Cardiac muscle cell (in vitro differentiated cells and primary cell): ENCODE measurements at regions not wholly inside any gene's neighbourhood (a gene's known extent, or its start where the extent isn't known, plus 50 kb on each side); places are given as distances from the start of the nearest gene placed in this dataset.
"Not testable (repeated sequence)": the region's sequence is repeated elsewhere in the genome, so short reads cannot be mapped to it uniquely, and the experiment has no call there.

ENCODE experiments used
- DNase-seq, 2 donors: peaks; one replicate each; pipeline versions ENCODE4 v3.0.0 to v3.0.0-alpha.2; 2010 to 2017; ENCODE audit warnings: low read depth in 1 of 2, low spot score in 1 of 2
- H3K27ac ChIP-seq: fragments of 200-600 bp; sonication (generic); 2 replicates; pipeline ENCODE4 v1.5.1; 2016
- H3K27me3 ChIP-seq: fragments of 200-600 bp; sonication (generic); 2 replicates; pipeline ENCODE4 v1.6.0; 2016; ENCODE audit warnings: control low read depth
- H3K36me3 ChIP-seq: fragments of 200-600 bp; sonication (generic); 2 replicates; pipeline ENCODE4 v1.5.1; 2016; ENCODE audit warnings: control low read depth
- H3K4me1 ChIP-seq: fragments of 200-600 bp; sonication (generic); 2 replicates; pipeline ENCODE4 v1.8.1; 2017; ENCODE audit warnings: low read depth, mild to moderate bottlenecking, mixed run types
- H3K4me3 ChIP-seq: fragments of 200-600 bp; sonication (generic); 2 replicates; pipeline ENCODE4 v1.5.1; 2016; ENCODE audit warnings: mild to moderate bottlenecking
- H3K9me3 ChIP-seq: fragments of 200-600 bp; sonication (generic); 2 replicates; pipeline ENCODE4 v1.5.1; 2017; ENCODE audit warnings: low read depth, mild to moderate bottlenecking, control low read depth
- TF ChIP-seq, protein P1 (sequence below): IDR thresholded peaks from 2 replicates; pipeline ENCODE4 v1.5.1; 2012; ENCODE audit warnings: low read depth, mild to moderate bottlenecking, low read length

DNA sequence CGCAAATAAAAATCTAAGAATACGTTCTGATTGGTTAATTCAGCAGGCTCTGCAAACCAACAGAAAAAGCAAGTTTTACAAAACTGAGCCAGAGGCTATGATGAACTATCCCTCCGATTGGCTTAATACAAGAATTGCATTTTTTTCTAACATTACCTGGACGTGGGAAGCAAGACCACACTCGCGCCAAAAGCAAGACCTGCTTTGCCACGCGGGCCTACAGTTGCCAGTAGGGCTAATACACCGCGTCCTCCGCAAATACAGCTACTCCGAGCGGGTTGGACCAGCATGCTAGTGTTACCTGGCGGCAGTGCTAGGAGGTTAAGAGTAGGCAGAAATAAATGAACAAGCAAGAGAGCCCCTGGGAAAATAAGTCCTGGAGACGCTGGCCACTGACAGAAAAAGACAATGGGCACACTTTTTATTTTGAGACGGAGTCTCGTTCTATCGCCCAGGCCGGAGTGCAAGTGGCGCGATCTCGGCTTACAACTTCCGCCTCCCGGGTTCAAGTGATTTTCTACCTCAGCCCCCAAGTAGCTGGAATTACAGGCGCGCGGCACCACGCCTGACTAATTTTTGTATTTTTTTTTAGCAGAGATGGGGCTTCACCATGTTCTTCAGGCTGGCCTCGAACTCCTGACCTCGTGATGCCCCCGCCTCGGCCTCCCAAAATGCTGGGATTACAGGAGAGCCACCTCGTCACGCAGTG lies 131.9 kb upstream of the BTN3A2 start:
- DNase-seq = peak in 1 of 2 donors; percentile 82
- H3K4me3 ChIP-seq = peak overlapping the region; percentile 45
- no peak overlapping the region for H3K27ac ChIP-seq

DNA sequence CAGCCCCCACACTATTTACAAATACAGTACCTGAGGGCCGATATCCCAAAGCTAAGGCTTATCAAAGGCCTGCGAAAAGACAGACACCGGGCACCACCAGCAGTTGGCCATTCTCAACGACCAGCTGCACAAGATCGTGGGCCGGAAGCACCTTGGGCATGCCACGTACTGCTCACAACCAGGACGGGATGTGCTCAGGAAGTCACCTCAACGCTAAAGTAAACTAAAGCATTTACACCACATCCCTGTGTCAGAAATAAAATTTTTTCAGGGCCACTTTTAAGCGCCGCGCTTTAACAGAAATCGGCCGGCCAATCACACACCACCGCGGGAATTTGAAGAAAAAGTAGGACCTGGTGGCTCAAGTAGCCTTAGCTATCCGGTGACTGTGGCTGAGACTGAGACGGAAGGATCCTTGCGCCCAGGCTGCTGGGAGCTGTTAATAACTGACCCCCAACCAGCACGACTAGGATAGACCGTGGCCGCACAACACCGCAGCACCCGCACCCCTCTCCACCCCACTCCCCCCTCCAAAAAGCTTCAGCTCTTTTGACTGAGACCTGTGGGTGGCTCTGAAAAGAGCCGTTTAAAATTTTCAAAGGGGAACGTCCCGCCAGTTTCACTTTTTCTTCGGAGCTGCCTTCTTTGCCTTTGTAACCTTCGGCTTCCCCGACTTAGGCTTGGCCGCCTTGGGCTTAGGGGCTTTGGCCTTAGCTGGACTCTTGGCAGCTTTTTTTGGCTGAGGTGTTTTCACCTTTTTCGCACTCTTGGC lies 131.2 kb upstream of the BTN3A2 start:
- H3K27me3 ChIP-seq = no peaks in the 10 kb centered on the region
- DNase-seq = peak; percentile 54 to 68
- TF ChIP-seq, protein P1, sequence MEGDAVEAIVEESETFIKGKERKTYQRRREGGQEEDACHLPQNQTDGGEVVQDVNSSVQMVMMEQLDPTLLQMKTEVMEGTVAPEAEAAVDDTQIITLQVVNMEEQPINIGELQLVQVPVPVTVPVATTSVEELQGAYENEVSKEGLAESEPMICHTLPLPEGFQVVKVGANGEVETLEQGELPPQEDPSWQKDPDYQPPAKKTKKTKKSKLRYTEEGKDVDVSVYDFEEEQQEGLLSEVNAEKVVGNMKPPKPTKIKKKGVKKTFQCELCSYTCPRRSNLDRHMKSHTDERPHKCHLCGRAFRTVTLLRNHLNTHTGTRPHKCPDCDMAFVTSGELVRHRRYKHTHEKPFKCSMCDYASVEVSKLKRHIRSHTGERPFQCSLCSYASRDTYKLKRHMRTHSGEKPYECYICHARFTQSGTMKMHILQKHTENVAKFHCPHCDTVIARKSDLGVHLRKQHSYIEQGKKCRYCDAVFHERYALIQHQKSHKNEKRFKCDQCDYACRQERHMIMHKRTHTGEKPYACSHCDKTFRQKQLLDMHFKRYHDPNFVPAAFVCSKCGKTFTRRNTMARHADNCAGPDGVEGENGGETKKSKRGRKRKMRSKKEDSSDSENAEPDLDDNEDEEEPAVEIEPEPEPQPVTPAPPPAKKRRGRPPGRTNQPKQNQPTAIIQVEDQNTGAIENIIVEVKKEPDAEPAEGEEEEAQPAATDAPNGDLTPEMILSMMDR = no peak
- H3K36me3 ChIP-seq = no peaks in the 10 kb centered on the region
- H3K4me3 ChIP-seq = peak overlapping the region; percentile 45
- H3K9me3 ChIP-seq = no peaks in the 10 kb centered on the region
- peaks cover 10% of the 10 kb centered on the region for H3K4me1 ChIP-seq
- H3K27ac ChIP-seq = peak overlapping the region; percentile 0

More for the DNA sequence above, 131.9 kb upstream of the BTN3A2 start:
- Histone ChIP-seq H3K27me3 (no peaks in the 10 kb centered on the region), H3K9me3 (no peaks in the 10 kb centered on the region), H3K4me1 (peaks cover 10% of the 10 kb centered on the region), H3K36me3 (no peaks in the 10 kb centered on the region)
- TF ChIP-seq, protein P1 = no peak

DNA sequence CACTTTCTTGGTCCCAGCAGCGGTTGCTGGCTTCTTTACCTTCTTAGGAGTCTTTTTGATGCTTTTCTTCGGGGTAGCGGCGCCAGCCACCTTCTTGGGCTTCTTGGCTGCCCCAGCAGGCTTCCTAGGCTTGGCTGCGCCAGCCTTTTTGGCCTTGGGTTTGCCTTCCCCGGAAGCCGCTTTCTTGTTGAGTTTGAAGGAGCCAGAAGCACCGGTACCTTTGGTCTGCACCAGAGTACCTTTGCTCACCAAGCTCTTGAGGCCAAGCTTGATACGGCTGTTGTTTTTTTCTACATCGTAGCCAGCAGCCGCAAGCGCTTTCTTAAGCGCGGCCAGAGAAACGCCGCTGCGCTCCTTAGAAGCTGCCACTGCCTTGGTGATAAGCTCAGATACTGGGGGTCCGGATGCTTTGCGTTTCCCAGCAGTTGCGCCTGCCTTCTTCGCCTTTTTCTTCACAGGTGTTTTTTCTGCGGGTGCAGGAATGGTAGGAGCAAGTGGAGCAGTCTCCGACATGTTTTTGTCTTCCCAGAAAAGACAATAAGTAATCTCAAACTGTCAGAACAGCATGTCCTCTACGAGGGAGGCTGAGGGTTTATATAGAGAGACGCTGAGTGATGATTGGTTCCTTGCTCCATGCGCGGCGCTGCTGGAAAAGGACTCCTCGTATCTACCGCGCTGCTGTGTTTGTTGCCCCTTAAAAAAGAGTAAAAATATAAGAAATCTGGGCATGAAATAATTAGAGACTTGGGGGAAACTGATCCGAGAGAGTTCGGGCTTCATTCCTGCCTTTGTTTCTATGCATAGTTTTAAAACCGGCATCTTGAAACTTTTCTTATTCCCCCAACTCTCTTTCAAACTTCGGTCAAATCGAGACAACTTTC lies 130.3 kb upstream of the BTN3A2 start:
- peak; percentile 78 to 85 for DNase-seq
- Histone ChIP-seq H3K4me1 (peaks cover 10% of the 10 kb centered on the region), H3K4me3 (peak overlapping the region; percentile 45), H3K36me3 (no peaks in the 10 kb centered on the region), H3K27ac (peak overlapping the region; percentile 0), H3K27me3 (no peaks in the 10 kb centered on the region), H3K9me3 (no peaks in the 10 kb centered on the region)
- TF ChIP-seq, protein P1 = no peak

DNA sequence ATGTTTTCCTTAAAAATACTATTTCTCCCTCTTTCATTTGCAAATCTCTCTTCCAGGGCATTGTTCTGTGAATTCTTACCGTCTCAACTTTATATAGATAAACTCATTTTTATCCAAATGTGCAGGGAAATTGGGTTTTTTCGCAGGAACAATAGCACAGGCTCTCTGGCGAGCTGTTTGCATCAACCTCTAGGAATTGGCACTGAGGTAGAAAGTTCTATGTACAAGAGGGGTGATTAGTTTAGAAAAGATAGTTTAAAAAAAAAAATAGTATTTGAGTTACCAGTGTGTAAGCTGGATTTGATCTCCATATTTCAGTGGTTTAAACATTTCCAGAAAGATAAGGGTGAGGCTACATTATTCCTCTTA lies 129.7 kb upstream of the BTN3A2 start:
- Histone ChIP-seq H3K4me3 (peak overlapping the region; percentile 45), H3K27me3 (no peaks in the 10 kb centered on the region), H3K9me3 (no peaks in the 10 kb centered on the region), H3K27ac (no peak overlapping the region), H3K4me1 (peaks cover 10% of the 10 kb centered on the region), H3K36me3 (no peaks in the 10 kb centered on the region)
- peak in 1 of 2 donors; percentile 32 for DNase-seq
- TF ChIP-seq, protein P1 = no peak

DNA sequence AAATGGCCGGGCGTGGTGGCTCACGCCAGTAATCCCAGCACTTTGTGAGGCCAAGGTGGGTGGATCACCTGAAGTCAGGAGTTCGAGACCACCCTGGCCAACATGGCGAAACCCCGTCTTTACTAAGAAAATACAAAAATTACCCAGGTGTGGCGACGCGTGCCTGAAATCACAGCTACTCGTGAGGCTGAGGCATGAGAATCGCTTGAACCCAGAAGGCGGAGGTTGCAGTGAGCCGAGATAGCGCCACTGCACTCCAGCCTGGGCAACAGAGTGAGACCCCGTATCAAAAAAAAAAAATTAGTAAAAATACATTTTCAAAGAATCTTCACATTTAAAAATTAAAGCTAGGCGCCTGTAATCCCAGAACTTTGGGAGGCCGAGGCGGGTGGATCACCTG lies 125.6 kb upstream of the BTN3A2 start:
- DNase-seq, H3K4me1 ChIP-seq, H3K36me3 ChIP-seq, H3K4me3 ChIP-seq, H3K27me3 ChIP-seq, H3K27ac ChIP-seq, H3K9me3 ChIP-seq: not testable (repeated sequence)
